Activated effector memory CD4-positive, alpha-beta T cell treated with anti-CD3 and anti-CD28 coated beads, Interleukin-2, amount 50 U/mL, for 16 hours (primary cell): ENCODE measurements at regions not wholly inside any gene's neighbourhood (a gene's known extent, or its start where the extent isn't known, plus 50 kb on each side); places are given as distances from the start of the nearest gene placed in this dataset.

Experiments used
- DNase-seq: peaks from one replicate; pipeline ENCODE4 v3.0.0-alpha.2; 2020

DNA sequence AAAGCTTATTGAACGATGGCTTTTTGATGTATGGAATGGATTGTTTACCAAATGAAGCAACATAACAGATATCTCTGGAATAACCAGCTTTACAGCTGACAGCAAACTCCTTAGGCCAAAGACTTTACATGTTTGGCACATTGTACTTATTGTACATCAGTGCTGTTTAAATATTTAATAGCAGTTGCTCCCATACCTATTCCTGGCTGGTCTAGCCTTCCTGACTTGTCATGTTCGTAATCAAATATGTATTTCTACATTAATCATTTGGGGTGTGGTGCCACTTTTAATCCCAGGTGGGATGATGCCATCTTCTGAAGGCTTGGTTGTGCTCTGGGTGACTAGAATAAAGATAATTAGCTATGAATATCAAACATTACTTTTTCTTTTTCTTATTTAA lies 67.4 kb upstream of the FRY start:
- no peak for DNase-seq

DNA sequence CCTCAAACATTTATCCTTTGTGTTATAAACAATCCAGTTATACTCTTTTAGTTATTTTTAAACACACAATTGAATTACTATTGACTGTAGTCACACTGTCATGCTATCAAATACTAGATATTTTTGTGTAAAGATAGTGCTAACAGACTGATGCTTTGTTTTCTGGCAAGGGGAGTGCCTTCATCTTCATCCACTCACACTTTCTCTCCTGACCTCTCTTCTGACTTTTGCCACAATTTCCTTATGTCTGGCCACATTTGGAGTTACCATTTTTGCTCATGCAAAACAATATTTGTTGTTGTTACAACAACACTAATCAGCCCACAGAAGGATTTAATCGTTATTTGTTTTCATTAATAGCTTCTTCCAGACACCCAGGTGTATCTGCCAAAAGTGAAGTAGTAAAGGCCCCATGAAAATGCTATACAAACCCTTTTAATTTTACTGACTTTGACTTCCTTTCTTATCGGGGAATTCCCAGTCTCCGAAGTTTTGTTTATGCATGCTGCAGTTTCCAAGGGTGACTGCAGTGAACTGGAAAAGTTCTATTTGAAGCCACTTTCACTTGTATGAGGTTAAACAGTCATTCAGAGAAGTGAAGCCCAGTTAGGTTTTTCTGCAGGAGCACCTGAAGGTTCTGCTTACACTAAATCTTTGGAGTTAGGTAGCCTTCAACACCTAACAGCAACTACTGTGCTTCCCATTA lies 66.1 kb upstream of the FRY start:
- no peak for DNase-seq

DNA sequence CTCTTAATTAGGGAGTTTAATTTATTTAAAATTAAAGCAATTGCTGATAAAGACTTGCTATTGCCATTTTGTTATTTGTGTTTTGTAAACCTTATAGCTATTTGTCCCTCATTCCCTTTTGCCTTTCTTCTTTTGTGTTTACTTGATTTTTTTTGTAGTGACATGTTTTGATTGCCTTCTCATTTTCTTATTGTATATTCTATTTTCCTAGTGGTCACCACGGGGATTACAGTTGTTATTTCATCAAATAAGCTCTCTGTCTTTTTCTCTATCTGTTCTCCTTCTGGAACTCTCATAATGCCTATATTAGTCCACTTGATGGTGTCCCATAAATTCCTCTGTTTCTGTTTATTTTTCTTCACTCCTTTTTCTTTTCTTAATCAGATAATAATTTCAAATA lies 64.4 kb upstream of the FRY start:
- DNase-seq: no peak

DNA sequence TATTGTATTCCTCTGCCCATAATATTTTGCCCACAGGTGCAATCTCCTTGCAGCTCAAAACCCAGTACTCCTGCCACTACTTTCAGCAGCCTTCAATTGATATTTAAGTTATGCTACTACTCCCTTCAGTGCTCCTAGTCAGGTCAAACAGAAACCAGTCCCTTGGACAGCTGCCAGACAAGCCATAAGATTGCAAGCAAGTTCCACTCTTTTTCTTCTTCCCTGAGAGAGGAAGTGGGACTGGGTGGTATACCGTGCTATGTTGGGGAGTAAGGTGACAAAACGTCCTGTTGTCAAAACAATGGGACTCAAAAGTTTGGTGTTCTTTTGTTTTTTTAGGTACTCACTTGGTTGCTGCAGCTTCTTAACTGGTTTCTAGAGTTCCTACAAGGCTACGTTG lies 63.1 kb upstream of the FRY start:
- DNase-seq: no peak

DNA sequence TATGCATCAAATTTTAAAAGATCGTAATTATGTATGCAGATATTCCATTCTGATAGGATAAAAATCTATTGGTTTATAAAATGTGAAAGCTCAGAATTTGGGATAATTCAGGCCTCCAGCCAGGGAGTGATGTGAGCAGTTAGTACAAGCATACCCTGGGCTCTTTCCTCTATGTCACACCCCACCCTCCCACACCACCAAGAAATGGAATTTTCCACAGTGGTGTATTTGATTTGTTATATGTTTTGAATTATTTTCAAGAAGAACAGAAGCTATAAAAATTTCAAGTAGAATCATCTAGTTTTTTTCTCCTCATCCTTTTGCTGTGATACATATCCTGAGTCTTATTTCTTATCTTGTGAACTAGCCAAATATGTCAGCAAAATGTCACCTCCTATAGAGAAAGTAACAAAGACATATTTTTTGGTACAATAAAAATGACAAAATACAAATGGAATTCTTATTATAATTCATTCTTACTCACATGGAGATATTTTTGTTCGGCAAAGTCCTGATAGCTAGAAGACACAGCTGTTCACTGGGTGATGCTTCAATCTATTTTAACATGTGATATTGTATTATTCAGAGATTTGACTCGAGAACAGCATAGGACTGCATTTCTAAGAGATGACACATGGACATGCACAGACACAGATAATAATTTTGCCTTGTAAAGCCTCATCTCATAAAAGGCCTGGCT lies 61.2 kb upstream of the FRY start:
- DNase-seq: no peak

DNA sequence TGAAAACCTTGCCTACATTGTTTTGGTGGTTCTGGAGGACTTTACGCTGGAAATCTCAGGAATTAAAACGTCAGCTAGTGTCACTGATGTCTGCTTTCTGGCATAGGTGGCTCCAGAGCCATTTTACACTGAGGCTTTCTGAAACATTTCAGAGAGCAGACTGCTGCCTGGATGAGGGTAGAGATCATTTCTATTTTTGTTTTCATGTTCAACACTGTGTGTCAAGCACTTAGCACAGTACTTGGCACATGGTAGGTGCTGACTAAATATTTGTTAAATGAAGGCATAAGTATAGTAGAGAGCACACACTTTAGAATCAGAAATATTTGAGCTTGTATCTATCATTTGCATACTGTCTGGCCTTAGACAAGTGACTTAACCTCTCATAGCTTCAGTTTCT lies 59.1 kb upstream of the FRY start:
- no peak for DNase-seq

DNA sequence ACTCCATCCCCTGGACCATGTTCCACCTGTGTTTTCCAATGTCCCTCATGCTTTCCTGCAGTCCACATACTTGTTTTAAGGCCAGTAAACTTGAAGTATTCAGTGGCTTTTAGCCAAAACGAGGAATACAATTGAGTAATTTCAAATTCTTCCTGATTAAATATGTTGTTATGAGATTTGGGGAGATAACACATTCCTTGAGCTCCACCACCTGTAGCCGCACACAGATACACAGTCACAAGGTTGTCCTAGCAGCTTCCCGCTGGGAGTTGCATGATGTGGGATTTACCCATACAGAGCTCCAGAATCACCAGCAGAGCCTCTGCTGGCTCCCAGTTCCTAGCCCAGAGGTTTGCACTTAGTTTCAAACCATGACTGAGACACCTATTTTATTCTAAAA lies 53.6 kb upstream of the FRY start:
- no peak for DNase-seq

DNA sequence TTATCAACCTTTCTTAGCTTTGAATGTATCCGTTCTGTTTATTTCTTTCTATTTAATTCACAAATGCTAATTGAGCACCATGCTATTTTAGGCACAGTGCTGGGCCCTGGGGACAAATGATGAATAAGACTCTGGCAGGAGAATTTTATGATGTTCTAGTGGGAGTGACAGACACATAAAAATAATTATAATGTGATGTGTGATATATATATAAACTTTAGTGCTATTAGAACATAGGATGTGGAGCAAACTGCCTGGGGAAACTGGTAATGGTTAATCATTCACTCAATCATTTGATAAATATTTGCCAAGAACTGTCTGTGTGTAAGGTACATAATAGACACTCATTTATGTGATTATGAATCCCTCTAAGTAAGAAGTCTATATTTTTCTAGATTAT lies 50.7 kb upstream of the FRY start:
- DNase-seq: no peak
